GM12874 (cell line): ENCODE measurements at regions not wholly inside any gene's neighbourhood (a gene's known extent, or its start where the extent isn't known, plus 50 kb on each side); places are given as distances from the start of the nearest gene placed in this dataset.

Experiments used
- CTCF ChIP-seq: IDR thresholded peaks from 2 replicates; pipeline ENCODE4 v1.5.1; 2011; ENCODE audit warnings: low read depth, mild to moderate bottlenecking, control low read depth, low read length, moderate library complexity; ENCODE audit not compliant: insufficient read depth

- no peak for TF ChIP-seq CTCF
These were observed 105.6 kb downstream of the GPAM start for GRCh38 chr10:112078003-112078402.

- no peak for TF ChIP-seq CTCF
These were observed 103.3 kb downstream of the GPAM start for GRCh38 chr10:112080231-112080630.

GRCh38 chr10:112082120-112082519 is 101.4 kb downstream of the GPAM start:
- no peak for TF ChIP-seq CTCF

GRCh38 chr10:112083472-112083871 is 100.1 kb downstream of the GPAM start:
- no peak for TF ChIP-seq CTCF

- no peak for TF ChIP-seq CTCF
These were observed 95.6 kb downstream of the GPAM start for GRCh38 chr10:112087953-112088456.

GRCh38 chr10:112091703-112092102 is 91.9 kb downstream of the GPAM start:
- no peak for TF ChIP-seq CTCF

GRCh38 chr10:112092519-112092918 is 91.0 kb downstream of the GPAM start:
- TF ChIP-seq CTCF, result no peak
